ENCODE measurements at regions not wholly inside any gene's neighbourhood (a gene's known extent, or its start where the extent isn't known, plus 50 kb on each side); places are given as distances from the start of the nearest gene placed in this dataset.

GRCh38 chr21:25361097-25361496, 246.2 kb downstream of the MRPL39 start:
- in situ Hi-C loops (cut with MboI; ENCODE audit: low pct_unique_long_range_greater_than_20kb, low sequenced_read_pairs) = no loop called here
- no peak for DNase-seq

- in situ Hi-C loops (cut with MboI; ENCODE audit: low pct_unique_long_range_greater_than_20kb, low sequenced_read_pairs) = no loop called here
- DNase-seq = no peak
Measured at GRCh38 chr21:25360593-25360992, 246.7 kb downstream of the MRPL39 start.

- no peak for DNase-seq
- in situ Hi-C loops (cut with MboI; ENCODE audit: low pct_unique_long_range_greater_than_20kb, low sequenced_read_pairs) = no loop called here
Measured at GRCh38 chr21:25359724-25360123, 247.6 kb downstream of the MRPL39 start.

- in situ Hi-C loops (cut with MboI; ENCODE audit: low pct_unique_long_range_greater_than_20kb, low sequenced_read_pairs) = no loop called here
- DNase-seq = peak; percentile 18
Measured at GRCh38 chr21:25350056-25350455, 257.2 kb downstream of the MRPL39 start.

GRCh38 chr21:25343774-25344545, 263.3 kb downstream of the MRPL39 start:
- no peak for DNase-seq
- in situ Hi-C loops (cut with MboI; ENCODE audit: low pct_unique_long_range_greater_than_20kb, low sequenced_read_pairs) = no loop called here

- in situ Hi-C loops (cut with MboI; ENCODE audit: low pct_unique_long_range_greater_than_20kb, low sequenced_read_pairs) = no loop called here
- DNase-seq = no peak
Measured at GRCh38 chr21:25342816-25343215, 264.5 kb downstream of the MRPL39 start.

GRCh38 chr21:25341981-25342380, 265.3 kb downstream of the MRPL39 start:
- no peak for DNase-seq
- in situ Hi-C loops (cut with MboI; ENCODE audit: low pct_unique_long_range_greater_than_20kb, low sequenced_read_pairs) = no loop called here

- in situ Hi-C loops (cut with MboI; ENCODE audit: low pct_unique_long_range_greater_than_20kb, low sequenced_read_pairs) = no loop called here
- no peak for DNase-seq
Measured at GRCh38 chr21:25338415-25338814, 268.9 kb downstream of the MRPL39 start.

GRCh38 chr21:25334046-25334730, 273.1 kb downstream of the MRPL39 start:
- in situ Hi-C loops (cut with MboI; ENCODE audit: low pct_unique_long_range_greater_than_20kb, low sequenced_read_pairs) = no loop called here
- no peak for DNase-seq

GRCh38 chr21:25331286-25331685, 276.0 kb downstream of the MRPL39 start:
- DNase-seq = no peak
- in situ Hi-C loops (cut with MboI; ENCODE audit: low pct_unique_long_range_greater_than_20kb, low sequenced_read_pairs) = no loop called here

GRCh38 chr21:25330266-25330665, 277.0 kb downstream of the MRPL39 start:
- no peak for DNase-seq

GRCh38 chr21:25329227-25329825, 278.0 kb downstream of the MRPL39 start:
- in situ Hi-C loops (cut with MboI; ENCODE audit: low pct_unique_long_range_greater_than_20kb, low sequenced_read_pairs) = no loop called here
- no peak for DNase-seq

More at GRCh38 chr21:25330266-25330665, 277.0 kb downstream of the MRPL39 start:
- in situ Hi-C loops (cut with MboI; ENCODE audit: low pct_unique_long_range_greater_than_20kb, low sequenced_read_pairs) = no loop called here

GRCh38 chr21:25328736-25329135, 278.5 kb downstream of the MRPL39 start:
- in situ Hi-C loops (cut with MboI; ENCODE audit: low pct_unique_long_range_greater_than_20kb, low sequenced_read_pairs) = no loop called here
- no peak for DNase-seq

GRCh38 chr21:25326181-25326580, 281.1 kb downstream of the MRPL39 start:
- in situ Hi-C loops (cut with MboI; ENCODE audit: low pct_unique_long_range_greater_than_20kb, low sequenced_read_pairs) = no loop called here
- no peak for DNase-seq

- no peak for DNase-seq
- in situ Hi-C loops (cut with MboI; ENCODE audit: low pct_unique_long_range_greater_than_20kb, low sequenced_read_pairs) = no loop called here
Measured at GRCh38 chr21:25324666-25325065, 282.6 kb downstream of the MRPL39 start.

GRCh38 chr21:25323356-25323949, 283.8 kb downstream of the MRPL39 start:
- in situ Hi-C loops (cut with MboI; ENCODE audit: low pct_unique_long_range_greater_than_20kb, low sequenced_read_pairs) = no loop called here
- DNase-seq = no peak

GRCh38 chr21:25314247-25314646, 293.0 kb downstream of the MRPL39 start:
- DNase-seq = no peak
- in situ Hi-C loops (cut with MboI; ENCODE audit: low pct_unique_long_range_greater_than_20kb, low sequenced_read_pairs) = no loop called here

GRCh38 chr21:25313829-25314228, 293.5 kb downstream of the MRPL39 start:
- peak; percentile 28 for DNase-seq
- in situ Hi-C loops (cut with MboI; ENCODE audit: low pct_unique_long_range_greater_than_20kb, low sequenced_read_pairs) = no loop called here

- in situ Hi-C loops (cut with MboI; ENCODE audit: low pct_unique_long_range_greater_than_20kb, low sequenced_read_pairs) = no loop called here
- DNase-seq = no peak
Measured at GRCh38 chr21:25307489-25307888, 299.8 kb downstream of the MRPL39 start.

GRCh38 chr21:25304611-25305010, 302.7 kb downstream of the MRPL39 start:
- in situ Hi-C loops (cut with MboI; ENCODE audit: low pct_unique_long_range_greater_than_20kb, low sequenced_read_pairs) = no loop called here
- DNase-seq = no peak

All from KBM-7 (cell line).